ENCODE measurements at regions not wholly inside any gene's neighbourhood (a gene's known extent, or its start where the extent isn't known, plus 50 kb on each side); places are given as distances from the start of the nearest gene placed in this dataset.

- TF ChIP-seq CTCF (conservative IDR thresholded peaks at IDR 0.05; ENCODE audit: low read depth, low read length) (no peak), EZH2 (IDR thresholded peaks at IDR 0.05; ENCODE audit: borderline replicate concordance, low read depth, low read length, poor library complexity, severe bottlenecking) (no peak)
Measured at GRCh38 chr2:188725746-188726360, 248.3 kb upstream of the COL3A1 start.

Measured in A673 (cell line).